Panc1 (cell line): ENCODE measurements at regions not wholly inside any gene's neighbourhood (a gene's known extent, or its start where the extent isn't known, plus 50 kb on each side); places are given as distances from the start of the nearest gene placed in this dataset.

Experiments used
- ATAC-seq: fragments of 200-7000 bp; cut with Tn5 transposase; 2 replicates; pipeline ENCODE4 v1.9.1; 2020; ENCODE audit warnings: mild to moderate bottlenecking, moderate library complexity
- BruUV-seq: library from RNA; stranded (reverse); fragments of 400-500 nt; replicated peaks from 2 replicates; lab custom pipeline; 2021; lab: Mats Ljungman, UMichigan
- CTCF ChIA-PET: fragments of 300-600 bp; sonication (Branson Sonifier 250); formaldehyde crosslinking; loops from one replicate; lab custom pipeline; 2022; ENCODE audit warnings: antibody characterized with exemption; lab: Charles Lee
- POLR2A ChIA-PET: fragments of 300-600 bp; sonication (Branson Sonifier 250); formaldehyde crosslinking; loops from one replicate; lab custom pipeline; 2022; ENCODE audit warnings: antibody characterized with exemption; lab: Charles Lee
- DNase-seq: peaks from one replicate; pipeline ENCODE4 v3.0.0-alpha.2; 2010; ENCODE audit warnings: low read depth, low spot score
- H3K27ac ChIP-seq: 2 replicates; pipeline ENCODE4 v1.5.1; 2011; ENCODE audit warnings: mild to moderate bottlenecking, low read length, inconsistent platforms
- H3K27me3 ChIP-seq: fragments of 200-500 bp; sonication (Bioruptor generic); 2 replicates; pipeline ENCODE4 v1.6.0; 2014; ENCODE audit warnings: low read length, inconsistent platforms; ENCODE audit not compliant: control insufficient read depth, insufficient read depth
- H3K36me3 ChIP-seq: fragments of 200-500 bp; sonication (Bioruptor generic); 2 replicates; pipeline ENCODE4 v1.5.1; 2014; ENCODE audit warnings: inconsistent platforms, mild to moderate bottlenecking, low read length, moderate library complexity; ENCODE audit not compliant: control insufficient read depth, insufficient read depth
- H3K4me1 ChIP-seq: 2 replicates; pipeline ENCODE4 v1.5.1; 2011; ENCODE audit warnings: inconsistent platforms, mild to moderate bottlenecking, low read length, moderate library complexity; ENCODE audit not compliant: control insufficient read depth, insufficient read depth
- H3K4me3 ChIP-seq, 2 experiments: 2 replicates each; pipeline ENCODE4 v1.5.1; 2011 to 2012; ENCODE audit warnings: low read depth in 2 of 2, low read length in 2 of 2, mild to moderate bottlenecking in 2 of 2, inconsistent platforms in 1 of 2, moderate library complexity in 1 of 2
- H3K9me3 ChIP-seq: fragments of 200-500 bp; sonication (Bioruptor generic); 2 replicates; pipeline ENCODE4 v1.5.1; 2014; ENCODE audit warnings: low read depth, mild to moderate bottlenecking, inconsistent platforms, low read length, moderate library complexity; ENCODE audit not compliant: control insufficient read depth, insufficient read depth
- POLR2AphosphoS5 ChIP-seq: IDR thresholded peaks from 2 replicates; pipeline ENCODE4 v1.6.1; 2012; ENCODE audit warnings: mild to moderate bottlenecking, low read depth, low read length, moderate library complexity
- SIN3A ChIP-seq: IDR thresholded peaks from 2 replicates; pipeline ENCODE4 v1.6.1; 2012; ENCODE audit warnings: low read depth, mild to moderate bottlenecking, low read length, moderate library complexity, borderline replicate concordance; ENCODE audit not compliant: insufficient read depth
- TCF7L2 ChIP-seq: IDR thresholded peaks from 2 replicates; pipeline ENCODE4 v1.6.1; 2011; ENCODE audit warnings: mild to moderate bottlenecking, low read depth, low read length, inconsistent platforms
- in situ Hi-C: cut with HindIII; loops from 2 replicates; pipeline ENCODE4 v1.10.0; 2016; ENCODE audit warnings: low sequenced_read_pairs, low pct_unique_long_range_greater_than_20kb
- intact Hi-C: fragments of 100-400 bp; cut with micrococcal nuclease; formaldehyde crosslinking; loops from one replicate; pipeline ENCODE4 v1.10.0; 2022; ENCODE audit not compliant: unreplicated experiment
- TF ChIP-seq, protein P1 (sequence below): fragments of 450-650 bp; IDR thresholded peaks from 2 replicates; pipeline ENCODE4 v1.5.1; 2017; ENCODE audit warnings: mild to moderate bottlenecking
- TF ChIP-seq, protein P2 (sequence below), 2 experiments: IDR thresholded peaks; 2 replicates each; pipeline ENCODE4 v1.6.1; 2011 to 2012; ENCODE audit warnings: low read depth in 2 of 2, control low read depth in 1 of 2, low read length in 1 of 2, mild to moderate bottlenecking in 1 of 2, moderate library complexity in 1 of 2; ENCODE audit not compliant: insufficient read depth in 1 of 2

DNA sequence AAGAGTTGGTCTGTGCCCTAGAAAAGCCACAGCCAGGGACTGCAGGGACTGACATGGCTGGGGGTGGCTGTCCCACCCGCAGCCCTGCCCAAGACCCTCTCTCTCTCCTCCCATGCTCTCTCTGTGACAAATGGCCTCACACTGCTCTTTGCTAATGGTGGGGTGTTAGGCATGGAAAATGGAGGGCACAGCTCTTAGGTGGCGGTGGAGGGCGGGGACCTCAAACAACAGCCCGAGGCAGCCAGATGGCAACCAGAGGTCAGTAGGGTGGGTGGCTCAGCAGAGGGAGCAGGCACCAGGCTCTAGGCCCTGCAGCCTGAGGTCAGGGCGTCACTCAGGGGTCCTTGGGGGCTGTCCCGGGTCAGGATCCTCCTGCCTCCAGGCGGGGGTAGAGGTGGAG is 73.9 kb upstream of the DAB2IP start:
- Histone ChIP-seq H3K4me3 (no peak overlapping the region), H3K4me1 (no peaks in the 10 kb centered on the region; the same call in 1 of the 2 replicates), H3K9me3 (no peaks in the 10 kb centered on the region), H3K27me3 (no peaks in the 10 kb centered on the region), H3K27ac (no peak overlapping the region), H3K36me3 (no peaks in the 10 kb centered on the region)
- CTCF ChIA-PET, result no interaction called here
- in situ Hi-C loops, result no loop called here
- no TSS peak for BruUV-seq
- DNase-seq, result no peak
- TF ChIP-seq SIN3A (no peak), TCF7L2 (no peak), POLR2AphosphoS5 (no peak)
- TF ChIP-seq, protein P1, sequence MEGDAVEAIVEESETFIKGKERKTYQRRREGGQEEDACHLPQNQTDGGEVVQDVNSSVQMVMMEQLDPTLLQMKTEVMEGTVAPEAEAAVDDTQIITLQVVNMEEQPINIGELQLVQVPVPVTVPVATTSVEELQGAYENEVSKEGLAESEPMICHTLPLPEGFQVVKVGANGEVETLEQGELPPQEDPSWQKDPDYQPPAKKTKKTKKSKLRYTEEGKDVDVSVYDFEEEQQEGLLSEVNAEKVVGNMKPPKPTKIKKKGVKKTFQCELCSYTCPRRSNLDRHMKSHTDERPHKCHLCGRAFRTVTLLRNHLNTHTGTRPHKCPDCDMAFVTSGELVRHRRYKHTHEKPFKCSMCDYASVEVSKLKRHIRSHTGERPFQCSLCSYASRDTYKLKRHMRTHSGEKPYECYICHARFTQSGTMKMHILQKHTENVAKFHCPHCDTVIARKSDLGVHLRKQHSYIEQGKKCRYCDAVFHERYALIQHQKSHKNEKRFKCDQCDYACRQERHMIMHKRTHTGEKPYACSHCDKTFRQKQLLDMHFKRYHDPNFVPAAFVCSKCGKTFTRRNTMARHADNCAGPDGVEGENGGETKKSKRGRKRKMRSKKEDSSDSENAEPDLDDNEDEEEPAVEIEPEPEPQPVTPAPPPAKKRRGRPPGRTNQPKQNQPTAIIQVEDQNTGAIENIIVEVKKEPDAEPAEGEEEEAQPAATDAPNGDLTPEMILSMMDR, result no peak
- TF ChIP-seq, protein P2, sequence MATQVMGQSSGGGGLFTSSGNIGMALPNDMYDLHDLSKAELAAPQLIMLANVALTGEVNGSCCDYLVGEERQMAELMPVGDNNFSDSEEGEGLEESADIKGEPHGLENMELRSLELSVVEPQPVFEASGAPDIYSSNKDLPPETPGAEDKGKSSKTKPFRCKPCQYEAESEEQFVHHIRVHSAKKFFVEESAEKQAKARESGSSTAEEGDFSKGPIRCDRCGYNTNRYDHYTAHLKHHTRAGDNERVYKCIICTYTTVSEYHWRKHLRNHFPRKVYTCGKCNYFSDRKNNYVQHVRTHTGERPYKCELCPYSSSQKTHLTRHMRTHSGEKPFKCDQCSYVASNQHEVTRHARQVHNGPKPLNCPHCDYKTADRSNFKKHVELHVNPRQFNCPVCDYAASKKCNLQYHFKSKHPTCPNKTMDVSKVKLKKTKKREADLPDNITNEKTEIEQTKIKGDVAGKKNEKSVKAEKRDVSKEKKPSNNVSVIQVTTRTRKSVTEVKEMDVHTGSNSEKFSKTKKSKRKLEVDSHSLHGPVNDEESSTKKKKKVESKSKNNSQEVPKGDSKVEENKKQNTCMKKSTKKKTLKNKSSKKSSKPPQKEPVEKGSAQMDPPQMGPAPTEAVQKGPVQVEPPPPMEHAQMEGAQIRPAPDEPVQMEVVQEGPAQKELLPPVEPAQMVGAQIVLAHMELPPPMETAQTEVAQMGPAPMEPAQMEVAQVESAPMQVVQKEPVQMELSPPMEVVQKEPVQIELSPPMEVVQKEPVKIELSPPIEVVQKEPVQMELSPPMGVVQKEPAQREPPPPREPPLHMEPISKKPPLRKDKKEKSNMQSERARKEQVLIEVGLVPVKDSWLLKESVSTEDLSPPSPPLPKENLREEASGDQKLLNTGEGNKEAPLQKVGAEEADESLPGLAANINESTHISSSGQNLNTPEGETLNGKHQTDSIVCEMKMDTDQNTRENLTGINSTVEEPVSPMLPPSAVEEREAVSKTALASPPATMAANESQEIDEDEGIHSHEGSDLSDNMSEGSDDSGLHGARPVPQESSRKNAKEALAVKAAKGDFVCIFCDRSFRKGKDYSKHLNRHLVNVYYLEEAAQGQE (IDR thresholded peaks at IDR 0.05; ENCODE audit: insufficient read depth in 1 of 2, low read depth in 2 of 2, low read length in 1 of 2), result no peak
- POLR2A ChIA-PET, result interaction anchor here (0.6 kb wide), 1 partner anchor 21 kb away, joined by 10 read pairs; no protein-coding TSS in a partner anchor
- no peak for ATAC-seq
- intact Hi-C loops, result no loop called here

DNA sequence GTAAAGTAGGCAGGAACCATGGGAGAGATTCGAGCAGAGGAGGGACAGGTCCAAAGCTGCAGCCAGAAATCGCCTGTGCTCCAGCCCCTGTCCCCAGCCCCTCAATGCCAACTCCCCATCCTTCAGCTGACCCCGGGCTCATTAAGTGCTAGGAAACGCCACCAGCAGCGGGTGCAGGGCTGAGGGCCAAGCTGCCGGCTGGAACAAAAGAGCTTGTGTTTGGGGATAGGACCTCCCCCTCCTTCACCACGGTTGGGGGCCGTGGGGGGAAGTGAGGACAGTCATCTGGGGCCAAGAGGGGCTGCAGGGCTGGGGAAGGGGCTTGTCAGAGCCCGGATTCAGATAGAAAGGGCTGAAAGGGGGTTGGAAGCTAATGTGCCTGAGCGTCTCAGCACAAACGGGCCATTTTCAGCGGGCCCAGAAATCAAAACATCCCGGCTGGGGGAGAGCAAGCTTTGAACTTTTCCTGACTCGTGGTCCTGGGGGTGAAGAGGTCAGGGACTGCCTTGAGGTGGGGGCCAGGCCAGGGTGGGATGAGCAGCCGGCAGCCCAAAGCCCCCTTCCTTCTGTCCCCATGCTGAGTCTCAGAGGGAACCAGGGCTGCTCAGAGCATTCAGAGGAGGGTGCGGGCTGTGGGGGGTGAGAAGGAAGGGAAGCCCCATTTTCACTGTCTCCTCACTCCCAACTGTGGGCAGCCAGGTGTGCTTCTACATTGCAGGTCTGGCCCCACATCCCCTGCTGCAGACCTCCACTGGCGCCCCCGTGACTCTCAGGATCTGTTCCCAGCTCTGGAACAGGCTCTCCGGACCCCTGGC is 69.4 kb upstream of the DAB2IP start:
- BruUV-seq, result no TSS peak
- POLR2A ChIA-PET, result no interaction called here
- intact Hi-C loops (no loop called here), in situ Hi-C loops (no loop called here)
- ATAC-seq, result no peak
- no peak overlapping the region for H3K4me3 ChIP-seq
- H3K9me3 ChIP-seq, result no peaks in the 10 kb centered on the region
- H3K4me1 ChIP-seq, result no peaks in the 10 kb centered on the region; the same call in 1 of the 2 replicates
- peaks cover 2% of the 10 kb centered on the region; the same call in 1 of the 2 replicates for H3K27me3 ChIP-seq
- CTCF ChIA-PET, result no interaction called here
- no peaks in the 10 kb centered on the region for H3K36me3 ChIP-seq
- DNase-seq, result no peak
- TF ChIP-seq, protein P2 (IDR thresholded peaks at IDR 0.05; ENCODE audit: insufficient read depth in 1 of 2, low read depth in 2 of 2, low read length in 1 of 2), result no peak
- no peak for TF ChIP-seq TCF7L2
- TF ChIP-seq, protein P1, result no peak
- no peak for TF ChIP-seq SIN3A
- TF ChIP-seq POLR2AphosphoS5, result no peak
- H3K27ac ChIP-seq, result no peak overlapping the region
